ENCODE measurements at regions not wholly inside any gene's neighbourhood (a gene's known extent, or its start where the extent isn't known, plus 50 kb on each side); places are given as distances from the start of the nearest gene placed in this dataset.

GRCh38 chr6:44670146-44670545, 282.6 kb downstream of the CDC5L start:
- Histone ChIP-seq H3K4me3 (ENCODE audit: low read depth, low read length) (no peak overlapping the region), H3K36me3 (ENCODE audit: control insufficient read depth in 2 of 2, insufficient read depth in 1 of 2, low read length in 2 of 2) (no peaks in the 10 kb centered on the region), H3K9me3 (ENCODE audit: control insufficient read depth, insufficient read depth, low read depth, low read length) (no peaks in the 10 kb centered on the region), H3K27ac (ENCODE audit: extremely low read depth, low read depth, low read length) (no peak overlapping the region), H3K4me1 (ENCODE audit: control insufficient read depth, insufficient read depth, low read length) (peaks cover 9% of the 10 kb centered on the region; the same call in 1 of the 2 replicates)
- TF ChIP-seq ZNF544 (tag by site-specific recombination; IDR thresholded peaks at IDR 0.05) (no peak), ZNF548 (tag by site-specific recombination; IDR thresholded peaks at IDR 0.05) (no peak), ZNF488 (tag by site-specific recombination; IDR thresholded peaks at IDR 0.05) (no peak), ZNF837 (tag by site-specific recombination; IDR thresholded peaks at IDR 0.05) (no peak), ZNF292 (tag by site-specific recombination; IDR thresholded peaks at IDR 0.05; ENCODE audit: borderline replicate concordance, low read depth) (no peak), ZIC2 (tag by site-specific recombination; IDR thresholded peaks at IDR 0.05) (no peak), ZNF692 (tag by site-specific recombination; IDR thresholded peaks at IDR 0.05) (no peak), EGR2 (tag by site-specific recombination; IDR thresholded peaks at IDR 0.05; ENCODE audit: low read depth) (no peak), ZNF830 (tag by site-specific recombination; IDR thresholded peaks at IDR 0.05; ENCODE audit: low read depth) (no peak), ZNF600 (tag by site-specific recombination; IDR thresholded peaks at IDR 0.05) (no peak), ZNF18 (tag by site-specific recombination; IDR thresholded peaks at IDR 0.05) (no peak), ZNF555 (tag by site-specific recombination; conservative IDR thresholded peaks at IDR 0.05) (no peak), ZNF341 (tag by site-specific recombination; IDR thresholded peaks at IDR 0.05; ENCODE audit: low read depth) (no peak), ZBTB48 (tag by site-specific recombination; IDR thresholded peaks at IDR 0.05) (no peak), KLF16 (tag by site-specific recombination; IDR thresholded peaks at IDR 0.05) (no peak)
- TF ChIP-seq, protein P1, sequence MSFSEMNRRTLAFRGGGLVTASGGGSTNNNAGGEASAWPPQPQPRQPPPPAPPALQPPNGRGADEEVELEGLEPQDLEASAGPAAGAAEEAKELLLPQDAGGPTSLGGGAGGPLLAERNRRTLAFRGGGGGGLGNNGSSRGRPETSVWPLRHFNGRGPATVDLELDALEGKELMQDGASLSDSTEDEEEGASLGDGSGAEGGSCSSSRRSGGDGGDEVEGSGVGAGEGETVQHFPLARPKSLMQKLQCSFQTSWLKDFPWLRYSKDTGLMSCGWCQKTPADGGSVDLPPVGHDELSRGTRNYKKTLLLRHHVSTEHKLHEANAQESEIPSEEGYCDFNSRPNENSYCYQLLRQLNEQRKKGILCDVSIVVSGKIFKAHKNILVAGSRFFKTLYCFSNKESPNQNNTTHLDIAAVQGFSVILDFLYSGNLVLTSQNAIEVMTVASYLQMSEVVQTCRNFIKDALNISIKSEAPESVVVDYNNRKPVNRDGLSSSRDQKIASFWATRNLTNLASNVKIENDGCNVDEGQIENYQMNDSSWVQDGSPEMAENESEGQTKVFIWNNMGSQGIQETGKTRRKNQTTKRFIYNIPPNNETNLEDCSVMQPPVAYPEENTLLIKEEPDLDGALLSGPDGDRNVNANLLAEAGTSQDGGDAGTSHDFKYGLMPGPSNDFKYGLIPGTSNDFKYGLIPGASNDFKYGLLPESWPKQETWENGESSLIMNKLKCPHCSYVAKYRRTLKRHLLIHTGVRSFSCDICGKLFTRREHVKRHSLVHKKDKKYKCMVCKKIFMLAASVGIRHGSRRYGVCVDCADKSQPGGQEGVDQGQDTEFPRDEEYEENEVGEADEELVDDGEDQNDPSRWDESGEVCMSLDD (tag by site-specific recombination; IDR thresholded peaks at IDR 0.05) = no peak
- CTCF ChIA-PET = interaction anchor here (1.9 to 5.6 kb wide), 2 partner anchors 14 to 194 kb away, joined by 6 to 41 read pairs; no protein-coding TSS in a partner anchor
- POLR2A ChIA-PET = no interaction called here

DNA sequence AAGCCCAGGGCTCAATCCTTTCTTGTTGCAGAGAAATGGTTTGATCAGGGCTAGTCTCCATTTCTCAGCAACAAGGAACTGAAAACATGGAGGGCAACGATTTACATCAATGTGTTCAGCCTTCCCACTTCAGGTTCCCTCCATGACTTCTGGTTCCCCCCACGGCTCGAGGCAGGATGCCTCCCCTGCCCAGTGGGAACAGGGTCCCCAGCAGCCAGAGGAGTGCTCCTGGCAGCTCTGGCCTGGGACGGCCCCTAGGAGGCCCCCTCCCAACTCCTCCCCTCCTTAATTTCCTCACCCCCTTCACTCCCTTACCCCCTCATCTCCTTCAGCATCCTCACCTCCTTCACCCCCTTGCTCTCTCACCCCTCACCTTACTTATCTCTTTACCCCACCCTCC, 283.8 kb downstream of the CDC5L start:
- ChIA-PET POLR2A (no interaction called here), CTCF (interaction anchor here (0.6 to 5.6 kb wide), 3 partner anchors 15 to 196 kb away, joined by 3 to 41 read pairs (median 6); no protein-coding TSS in a partner anchor)
- H3K4me3 ChIP-seq (ENCODE audit: low read depth, low read length) = no peak overlapping the region
- no peaks in the 10 kb centered on the region for H3K36me3 ChIP-seq (ENCODE audit: control insufficient read depth in 2 of 2, insufficient read depth in 1 of 2, low read length in 2 of 2)
- no peak overlapping the region for H3K27ac ChIP-seq (ENCODE audit: extremely low read depth, low read depth, low read length)
- TF ChIP-seq SP7 (tag by site-specific recombination; IDR thresholded peaks at IDR 0.05) = no peak
- TF ChIP-seq ZNF76 (tag by site-specific recombination; IDR thresholded peaks at IDR 0.05; ENCODE audit: borderline replicate concordance, low read depth) = no peak
- no peak for TF ChIP-seq ZNF585B (tag by site-specific recombination; IDR thresholded peaks at IDR 0.05)
- TF ChIP-seq ZBTB20 (tag by site-specific recombination; IDR thresholded peaks at IDR 0.05) = no peak
- TF ChIP-seq ZNF24 (tag by site-specific recombination; IDR thresholded peaks at IDR 0.05) = no peak
- no peak for TF ChIP-seq SETDB1 (IDR thresholded peaks at IDR 0.05; ENCODE audit: insufficient read length, low read length)
- peaks cover 9% of the 10 kb centered on the region; the same call in 1 of the 2 replicates for H3K4me1 ChIP-seq (ENCODE audit: control insufficient read depth, insufficient read depth, low read length)
- H3K9me3 ChIP-seq (ENCODE audit: control insufficient read depth, insufficient read depth, low read depth, low read length) = no peaks in the 10 kb centered on the region
